ENCODE measurements at regions not wholly inside any gene's neighbourhood (a gene's known extent, or its start where the extent isn't known, plus 50 kb on each side); places are given as distances from the start of the nearest gene placed in this dataset.

- no peak for TF ChIP-seq CTCF (conservative IDR thresholded peaks at IDR 0.05)
- TF ChIP-seq EZH2 (IDR thresholded peaks at IDR 0.05; ENCODE audit: low read depth), result no peak
Measured at GRCh38 chr5:142482207-142482606, 157.4 kb upstream of the SPRY4 start.

Measured in PC-9 (cell line).